ENCODE measurements at regions not wholly inside any gene's neighbourhood (a gene's known extent, or its start where the extent isn't known, plus 50 kb on each side); places are given as distances from the start of the nearest gene placed in this dataset.

GRCh38 chr6:105780146-105780860, 305.8 kb upstream of the PRDM1 start:
- peak overlapping the region; percentile 50 for H3K27ac ChIP-seq
- no peak overlapping the region for H3K4me3 ChIP-seq (ENCODE audit: low read depth in 1 of 2, low read length in 1 of 2)
- H3K36me3 ChIP-seq, result no peaks in the 10 kb centered on the region
- peaks cover 62 to 66% of the 10 kb centered on the region in 2 experiments for H3K4me1 ChIP-seq (ENCODE audit: control insufficient read depth in 1 of 2, insufficient read depth in 1 of 2, low read depth in 1 of 2, low read length in 1 of 2)
- TF ChIP-seq CTCF (IDR thresholded peaks at IDR 0.05), result no peak
- no peaks in the 10 kb centered on the region for H3K27me3 ChIP-seq
- peaks cover 5% of the 10 kb centered on the region for H3K9me3 ChIP-seq

GRCh38 chr6:105779110-105779509, 307.0 kb upstream of the PRDM1 start:
- TF ChIP-seq CTCF (IDR thresholded peaks at IDR 0.05), result no peak
- H3K4me1 ChIP-seq (ENCODE audit: control insufficient read depth in 1 of 2, insufficient read depth in 1 of 2, low read depth in 1 of 2, low read length in 1 of 2), result peaks cover 50 to 54% of the 10 kb centered on the region in 2 experiments
- no peaks in the 10 kb centered on the region for H3K36me3 ChIP-seq
- no peaks in the 10 kb centered on the region for H3K27me3 ChIP-seq
- H3K9me3 ChIP-seq, result peaks cover 6% of the 10 kb centered on the region
- H3K4me3 ChIP-seq (ENCODE audit: low read depth in 1 of 2, low read length in 1 of 2), result no peak overlapping the region
- H3K27ac ChIP-seq, result no peak overlapping the region

GRCh38 chr6:105775095-105775494, 311.0 kb upstream of the PRDM1 start:
- TF ChIP-seq CTCF (IDR thresholded peaks at IDR 0.05), result no peak
- Histone ChIP-seq H3K27ac (no peak overlapping the region), H3K9me3 (peaks cover 6% of the 10 kb centered on the region), H3K36me3 (no peaks in the 10 kb centered on the region), H3K27me3 (no peaks in the 10 kb centered on the region), H3K4me3 (ENCODE audit: low read depth in 1 of 2, low read length in 1 of 2) (no peak overlapping the region), H3K4me1 (ENCODE audit: control insufficient read depth in 1 of 2, insufficient read depth in 1 of 2, low read depth in 1 of 2, low read length in 1 of 2) (peaks cover 10 to 14% of the 10 kb centered on the region in 2 experiments)

- no peaks in the 10 kb centered on the region for H3K36me3 ChIP-seq
- no peak overlapping the region for H3K27ac ChIP-seq
- peaks cover 6% of the 10 kb centered on the region for H3K9me3 ChIP-seq
- H3K27me3 ChIP-seq, result no peaks in the 10 kb centered on the region
- H3K4me1 ChIP-seq (ENCODE audit: control insufficient read depth in 1 of 2, insufficient read depth in 1 of 2, low read depth in 1 of 2, low read length in 1 of 2), result peaks cover 2 to 6% of the 10 kb centered on the region in 2 experiments
- TF ChIP-seq CTCF (IDR thresholded peaks at IDR 0.05), result no peak
- no peak overlapping the region for H3K4me3 ChIP-seq (ENCODE audit: low read depth in 1 of 2, low read length in 1 of 2)
Observed at GRCh38 chr6:105774247-105774646, 311.9 kb upstream of the PRDM1 start.

GRCh38 chr6:105771313-105771970, 314.7 kb upstream of the PRDM1 start:
- Histone ChIP-seq H3K4me1 (ENCODE audit: control insufficient read depth in 1 of 2, insufficient read depth in 1 of 2, low read depth in 1 of 2, low read length in 1 of 2) (no peaks in the 10 kb centered on the region), H3K4me3 (ENCODE audit: low read depth in 1 of 2, low read length in 1 of 2) (no peak overlapping the region), H3K36me3 (no peaks in the 10 kb centered on the region), H3K27ac (no peak overlapping the region), H3K9me3 (peaks cover 6% of the 10 kb centered on the region), H3K27me3 (no peaks in the 10 kb centered on the region)
- TF ChIP-seq CTCF (IDR thresholded peaks at IDR 0.05), result no peak
